Caco-2 (cell line): ENCODE measurements at regions not wholly inside any gene's neighbourhood (a gene's known extent, or its start where the extent isn't known, plus 50 kb on each side); places are given as distances from the start of the nearest gene placed in this dataset.

ENCODE experiments used
- BruUV-seq: library from RNA; stranded (reverse); fragments of 400-500 nt; replicated peaks from 2 replicates; lab custom pipeline; 2021; lab: Mats Ljungman, UMichigan
- CTCF ChIA-PET: fragments of 300-600 bp; sonication (Branson Sonifier 250); formaldehyde crosslinking; loops from one replicate; lab custom pipeline; 2022; ENCODE audit warnings: antibody characterized with exemption; lab: Charles Lee
- POLR2A ChIA-PET: fragments of 300-600 bp; sonication (Branson Sonifier 250); formaldehyde crosslinking; loops from one replicate; lab custom pipeline; 2022; ENCODE audit warnings: antibody characterized with exemption; lab: Charles Lee
- DNase-seq, 2 experiments: peaks; one replicate each; pipeline versions ENCODE4 v3.0.0 to v3.0.0-alpha.2; 2020 to 2022
- H3K27me3 ChIP-seq: replicated peaks from 2 replicates; pipeline ENCODE4 v1.6.0; 2011; ENCODE audit warnings: low read length; ENCODE audit not compliant: control insufficient read depth, insufficient read depth
- H3K36me3 ChIP-seq: 2 replicates; pipeline ENCODE4 v1.5.1; 2011; ENCODE audit warnings: low read length; ENCODE audit not compliant: control insufficient read depth, insufficient read depth
- H3K4me1 ChIP-seq: fragments of 250-450 bp; sonication (Bioruptor Pico); 2 replicates; pipeline ENCODE4 v1.5.1; 2020; ENCODE audit warnings: mild to moderate bottlenecking
- H3K4me3 ChIP-seq: 2 replicates; pipeline ENCODE4 v1.5.1; 2011; ENCODE audit warnings: low read depth, mild to moderate bottlenecking, control low read depth, low read length
- H3K9me3 ChIP-seq: fragments of 250-450 bp; sonication (Bioruptor Pico); 2 replicates; pipeline ENCODE4 v1.5.1; 2020; ENCODE audit warnings: mild to moderate bottlenecking, moderate library complexity
- H3K27ac Mint-ChIP-seq: one replicate; pipeline ENCODE4 v1.8.0; 2022; ENCODE audit warnings: mixed read lengths; ENCODE audit not compliant: unreplicated experiment
- H3K27me3 Mint-ChIP-seq: one replicate; pipeline ENCODE4 v1.8.0; 2022; ENCODE audit warnings: mixed read lengths; ENCODE audit not compliant: insufficient read depth, unreplicated experiment
- H3K36me3 Mint-ChIP-seq: one replicate; pipeline ENCODE4 v1.8.0; 2022; ENCODE audit warnings: mild to moderate bottlenecking, mixed read lengths; ENCODE audit not compliant: insufficient read depth, unreplicated experiment
- H3K4me1 Mint-ChIP-seq: one replicate; pipeline ENCODE4 v1.8.0; 2022; ENCODE audit warnings: low read depth, mixed read lengths; ENCODE audit not compliant: unreplicated experiment
- H3K4me3 Mint-ChIP-seq: one replicate; pipeline ENCODE4 v1.8.0; 2022; ENCODE audit warnings: mild to moderate bottlenecking, moderate library complexity, mixed read lengths; ENCODE audit not compliant: unreplicated experiment
- H3K9me3 Mint-ChIP-seq: one replicate; pipeline ENCODE4 v1.8.0; 2022; ENCODE audit warnings: mixed read lengths; ENCODE audit not compliant: unreplicated experiment
- intact Hi-C: fragments of 100-400 bp; cut with micrococcal nuclease; formaldehyde crosslinking; loops from one replicate; pipeline ENCODE4 v1.10.0; 2022; ENCODE audit not compliant: unreplicated experiment
- TF ChIP-seq, protein P1 (sequence below), 2 experiments: fragments of 200-600 bp in 1 of 2; IDR thresholded peaks; 1 replicate in 1 of 2; 2 replicates in 1 of 2; pipeline versions ENCODE4 v1.5.1 to v1.8.0; 2011 to 2022; ENCODE audit warnings: antibody characterized with exemption in 1 of 2, control low read depth in 1 of 2, inconsistent platforms in 1 of 2, low read depth in 1 of 2, low read length in 1 of 2, mild to moderate bottlenecking in 1 of 2, moderate library complexity in 1 of 2; ENCODE audit not compliant: insufficient read depth in 1 of 2, severe bottlenecking in 1 of 2, unreplicated experiment in 1 of 2

DNA sequence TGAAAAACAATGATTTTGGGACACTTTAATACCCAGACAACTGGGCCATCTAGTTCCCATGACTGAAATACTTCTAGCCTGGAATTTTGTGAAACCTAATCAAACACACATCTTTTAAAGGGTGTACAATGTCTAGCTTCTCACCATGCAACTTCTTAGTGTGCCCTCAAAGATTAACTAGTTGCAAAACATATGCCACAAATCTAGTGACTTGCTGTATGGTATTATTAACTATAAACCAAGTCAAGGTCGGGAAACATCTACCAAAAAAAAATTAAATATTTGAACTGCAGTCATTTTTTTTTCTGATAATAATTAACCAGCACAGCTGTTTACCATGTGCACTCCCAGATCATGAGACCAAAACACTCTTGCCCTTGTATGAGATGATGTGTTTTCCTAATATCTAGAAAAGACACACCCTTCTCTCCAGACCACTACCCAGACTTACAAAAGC lies 171.8 kb upstream of the FOXN3 start:
- no peaks in the 10 kb centered on the region for H3K4me1 Mint-ChIP-seq
- DNase-seq: no peak
- H3K9me3 Mint-ChIP-seq: peaks cover 9% of the 10 kb centered on the region
- TF ChIP-seq, protein P1, sequence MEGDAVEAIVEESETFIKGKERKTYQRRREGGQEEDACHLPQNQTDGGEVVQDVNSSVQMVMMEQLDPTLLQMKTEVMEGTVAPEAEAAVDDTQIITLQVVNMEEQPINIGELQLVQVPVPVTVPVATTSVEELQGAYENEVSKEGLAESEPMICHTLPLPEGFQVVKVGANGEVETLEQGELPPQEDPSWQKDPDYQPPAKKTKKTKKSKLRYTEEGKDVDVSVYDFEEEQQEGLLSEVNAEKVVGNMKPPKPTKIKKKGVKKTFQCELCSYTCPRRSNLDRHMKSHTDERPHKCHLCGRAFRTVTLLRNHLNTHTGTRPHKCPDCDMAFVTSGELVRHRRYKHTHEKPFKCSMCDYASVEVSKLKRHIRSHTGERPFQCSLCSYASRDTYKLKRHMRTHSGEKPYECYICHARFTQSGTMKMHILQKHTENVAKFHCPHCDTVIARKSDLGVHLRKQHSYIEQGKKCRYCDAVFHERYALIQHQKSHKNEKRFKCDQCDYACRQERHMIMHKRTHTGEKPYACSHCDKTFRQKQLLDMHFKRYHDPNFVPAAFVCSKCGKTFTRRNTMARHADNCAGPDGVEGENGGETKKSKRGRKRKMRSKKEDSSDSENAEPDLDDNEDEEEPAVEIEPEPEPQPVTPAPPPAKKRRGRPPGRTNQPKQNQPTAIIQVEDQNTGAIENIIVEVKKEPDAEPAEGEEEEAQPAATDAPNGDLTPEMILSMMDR (IDR thresholded peaks at IDR 0.05; ENCODE audit: insufficient read depth in 1 of 2, low read depth in 1 of 2, low read length in 1 of 2, severe bottlenecking in 1 of 2, unreplicated experiment in 1 of 2): no peak
- H3K36me3 ChIP-seq: no peaks in the 10 kb centered on the region
- H3K36me3 Mint-ChIP-seq: no peaks in the 10 kb centered on the region
- no peak overlapping the region for H3K4me3 ChIP-seq
- no peaks in the 10 kb centered on the region for H3K9me3 ChIP-seq
- BruUV-seq: no TSS peak
- H3K4me1 ChIP-seq: no peaks in the 10 kb centered on the region
- POLR2A ChIA-PET: no interaction called here
- H3K27me3 ChIP-seq: no peaks in the 10 kb centered on the region
- intact Hi-C loops: no loop called here
- no peak overlapping the region for H3K27ac Mint-ChIP-seq
- H3K4me3 Mint-ChIP-seq: no peak overlapping the region
- CTCF ChIA-PET: no interaction called here
- peaks cover 4% of the 10 kb centered on the region for H3K27me3 Mint-ChIP-seq

DNA sequence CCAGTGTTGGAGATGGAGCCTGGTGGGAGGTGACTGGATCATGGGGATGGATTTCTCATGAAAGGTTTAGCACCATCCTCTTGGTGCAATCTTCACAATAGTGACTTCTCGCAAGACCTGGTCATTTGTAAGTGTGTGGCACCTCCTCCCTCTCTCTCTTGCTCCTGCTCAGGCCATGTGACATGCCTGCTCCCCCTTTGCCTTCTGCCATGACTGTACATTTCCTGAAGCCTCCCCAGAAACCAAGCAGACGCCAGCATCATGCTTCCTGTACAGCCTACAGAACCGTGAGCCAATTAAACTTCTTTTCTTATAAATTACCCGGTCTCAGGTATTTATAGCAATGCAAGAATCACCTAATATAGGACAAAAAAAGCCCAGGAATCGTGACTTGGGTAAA lies 171.0 kb upstream of the FOXN3 start:
- H3K4me3 Mint-ChIP-seq: no peak overlapping the region
- H3K36me3 ChIP-seq: no peaks in the 10 kb centered on the region
- H3K27me3 Mint-ChIP-seq: peaks cover 4% of the 10 kb centered on the region
- peaks cover 8% of the 10 kb centered on the region for H3K9me3 Mint-ChIP-seq
- no peaks in the 10 kb centered on the region for H3K36me3 Mint-ChIP-seq
- no peak overlapping the region for H3K4me3 ChIP-seq
- H3K4me1 Mint-ChIP-seq: no peaks in the 10 kb centered on the region
- ChIA-PET CTCF (no interaction called here), POLR2A (no interaction called here)
- H3K27me3 ChIP-seq: no peaks in the 10 kb centered on the region
- TF ChIP-seq, protein P1 (IDR thresholded peaks at IDR 0.05; ENCODE audit: insufficient read depth in 1 of 2, low read depth in 1 of 2, low read length in 1 of 2, severe bottlenecking in 1 of 2, unreplicated experiment in 1 of 2): no peak
- DNase-seq: no peak
- H3K9me3 ChIP-seq: no peaks in the 10 kb centered on the region
- H3K27ac Mint-ChIP-seq: no peak overlapping the region
- intact Hi-C loops: no loop called here
- BruUV-seq: no TSS peak
- no peaks in the 10 kb centered on the region for H3K4me1 ChIP-seq

DNA sequence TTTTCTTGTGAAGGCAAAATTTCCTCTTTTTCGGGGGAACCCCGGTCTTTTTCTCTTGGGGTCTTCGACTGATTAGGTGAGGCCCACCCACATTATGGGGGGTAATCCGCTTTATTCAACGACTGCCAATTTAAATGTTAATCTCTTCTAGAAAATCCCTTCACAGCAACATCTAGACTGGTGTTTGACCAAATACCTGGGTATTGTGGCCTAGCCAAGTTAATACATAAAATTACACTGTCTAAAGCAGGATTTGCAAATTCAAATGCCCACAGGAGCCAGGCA lies 170.0 kb upstream of the FOXN3 start:
- Histone ChIP-seq H3K9me3 (no peaks in the 10 kb centered on the region), H3K4me1 (no peaks in the 10 kb centered on the region), H3K36me3 (no peaks in the 10 kb centered on the region), H3K27me3 (no peaks in the 10 kb centered on the region), H3K4me3 (no peak overlapping the region)
- DNase-seq: no peak
- intact Hi-C loops: no loop called here
- no peaks in the 10 kb centered on the region for H3K36me3 Mint-ChIP-seq
- TF ChIP-seq, protein P1 (IDR thresholded peaks at IDR 0.05; ENCODE audit: insufficient read depth in 1 of 2, low read depth in 1 of 2, low read length in 1 of 2, severe bottlenecking in 1 of 2, unreplicated experiment in 1 of 2): no peak
- no peak overlapping the region for H3K27ac Mint-ChIP-seq
- ChIA-PET POLR2A (no interaction called here), CTCF (no interaction called here)
- H3K9me3 Mint-ChIP-seq: no peaks in the 10 kb centered on the region
- H3K27me3 Mint-ChIP-seq: no peaks in the 10 kb centered on the region
- H3K4me1 Mint-ChIP-seq: no peaks in the 10 kb centered on the region
- H3K4me3 Mint-ChIP-seq: no peak overlapping the region
- no TSS peak for BruUV-seq
